Activated CD4-positive, alpha-beta T cell treated with anti-CD3 and anti-CD28 coated beads, Interleukin-10, Interleukin-2, amounts not matched to agents 100 ng/mL and 50 ng/mL, durations not matched to agents 16 hours and 8 hours (primary cell): ENCODE measurements at regions not wholly inside any gene's neighbourhood (a gene's known extent, or its start where the extent isn't known, plus 50 kb on each side); places are given as distances from the start of the nearest gene placed in this dataset.
"Not testable (repeated sequence)": the region's sequence is repeated elsewhere in the genome, so short reads cannot be mapped to it uniquely, and the experiment has no call there.

Experiments
- DNase-seq: peaks from one replicate; pipeline ENCODE4 v3.0.0-alpha.2; 2020

DNA sequence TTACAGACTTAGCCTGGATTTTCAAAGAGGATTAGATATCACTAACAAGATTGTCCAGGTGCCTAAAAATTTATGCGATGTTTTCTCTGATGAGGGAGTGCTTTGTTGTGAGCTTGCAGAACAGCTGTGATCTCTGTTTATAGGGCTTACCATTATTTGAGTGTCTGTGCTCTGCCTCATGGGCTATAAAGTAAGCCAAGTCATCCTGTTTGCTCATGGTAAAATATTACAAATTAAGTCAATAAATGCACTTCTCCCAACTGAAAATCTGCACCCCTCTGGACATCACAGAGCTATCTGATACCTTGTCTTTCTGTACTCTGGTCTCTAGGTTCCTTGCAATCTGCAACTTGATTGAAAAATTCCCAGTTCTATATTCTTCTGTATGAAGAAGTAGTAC, 293.4 kb upstream of the ACTBL2 start:
- DNase-seq, result no peak

- no peak for DNase-seq
These were observed 291.8 kb upstream of the ACTBL2 start for GRCh38 chr5:57774439-57774838.

DNA sequence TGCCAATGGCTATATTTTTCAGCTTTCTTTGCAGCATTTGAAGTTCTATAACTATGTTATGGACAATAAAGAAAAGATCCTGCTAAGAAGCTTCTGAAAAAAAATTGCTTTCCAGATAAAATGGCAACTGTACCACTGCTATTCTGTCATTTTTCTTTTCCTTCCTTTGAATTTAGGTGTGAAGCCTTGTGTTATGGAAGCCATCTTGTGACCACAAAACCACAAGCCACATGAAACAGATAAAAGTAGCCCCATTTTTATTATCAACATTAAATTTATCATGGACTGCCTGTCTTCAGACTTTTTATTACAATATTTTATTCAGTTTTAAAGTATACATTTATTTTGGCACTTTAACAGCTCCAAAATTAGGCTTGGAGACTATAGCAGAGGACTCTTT, 289.9 kb upstream of the ACTBL2 start:
- no peak for DNase-seq

GRCh38 chr5:57770039-57770438, 287.4 kb upstream of the ACTBL2 start:
- DNase-seq, result no peak

DNA sequence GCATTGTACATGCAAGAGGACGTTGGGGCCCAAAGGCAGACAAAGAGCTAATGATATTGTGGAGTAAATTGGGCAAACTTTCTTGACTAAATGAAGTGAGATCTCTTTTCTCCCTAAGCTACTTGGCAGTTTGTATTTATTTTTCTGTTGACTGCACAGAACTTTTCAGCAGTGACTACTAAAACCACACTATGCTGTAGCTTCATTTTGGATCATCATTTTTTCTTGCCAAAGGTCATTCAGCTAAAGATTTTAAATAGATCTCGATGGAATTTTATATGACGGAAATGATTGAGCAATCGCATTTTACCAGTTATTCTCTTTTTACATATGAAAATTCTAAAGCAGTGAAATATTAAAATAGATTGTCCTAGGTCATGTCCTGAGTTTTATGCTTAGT, 286.1 kb upstream of the ACTBL2 start:
- DNase-seq, result no peak

DNA sequence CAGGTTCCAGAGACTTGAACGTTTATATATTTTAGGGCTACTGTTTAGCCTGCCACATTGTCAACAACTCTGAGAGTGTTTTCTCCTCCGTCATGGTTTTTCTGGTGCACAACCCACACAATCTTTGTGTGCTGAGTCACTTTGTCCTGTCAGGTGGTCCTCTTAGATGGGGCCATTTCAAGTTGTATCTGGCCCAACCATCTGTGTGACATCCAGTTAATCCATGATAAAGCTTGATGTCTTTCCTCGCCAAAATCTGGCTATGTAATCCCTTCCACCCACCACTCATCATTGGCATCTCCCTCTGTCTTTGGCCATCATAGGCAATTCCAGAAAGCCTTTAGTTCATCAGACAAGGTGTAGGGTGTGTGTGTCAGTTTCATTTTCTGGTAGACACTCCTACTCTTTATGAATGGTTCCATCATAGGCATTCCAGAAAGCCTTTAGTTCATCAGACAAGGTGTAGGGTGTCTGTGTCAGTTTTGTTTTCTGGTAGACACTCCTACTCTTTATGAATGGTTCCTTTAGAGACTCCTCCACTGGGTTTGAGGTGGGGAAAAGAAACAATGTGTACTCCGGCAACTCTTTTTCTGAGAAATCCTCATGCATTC, 282.0 kb upstream of the ACTBL2 start:
- DNase-seq, result no peak

- DNase-seq, result no peak
These were observed 278.9 kb upstream of the ACTBL2 start for GRCh38 chr5:57761513-57761912.

DNA sequence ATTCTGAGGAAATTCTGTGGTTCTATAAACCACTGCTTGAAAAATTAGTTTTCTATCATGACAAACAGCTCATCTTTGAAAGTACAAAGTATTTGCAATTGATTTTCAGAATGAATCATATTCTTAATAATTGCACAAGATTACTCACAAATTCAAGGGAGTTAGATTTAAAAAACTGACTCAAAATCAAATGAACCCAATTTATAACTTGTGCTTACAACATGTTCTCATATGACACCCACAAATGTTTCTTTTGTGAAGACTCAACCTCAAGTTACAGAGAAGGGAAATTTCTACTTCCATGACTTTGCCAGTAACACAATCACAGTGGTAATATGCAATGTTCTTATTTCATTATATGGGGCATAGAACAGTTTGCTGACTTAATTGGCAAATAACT, 272.0 kb upstream of the ACTBL2 start:
- DNase-seq, result no peak

GRCh38 chr5:57753446-57753845, 270.8 kb upstream of the ACTBL2 start:
- DNase-seq, result no peak

GRCh38 chr5:57751710-57752109, 269.1 kb upstream of the ACTBL2 start:
- DNase-seq, result no peak

- no peak for DNase-seq
These were observed 268.3 kb upstream of the ACTBL2 start for GRCh38 chr5:57750891-57751290.

- DNase-seq, result no peak
These were observed 267.7 kb upstream of the ACTBL2 start for GRCh38 chr5:57750282-57750681.

- DNase-seq, result no peak
These were observed 266.8 kb upstream of the ACTBL2 start for GRCh38 chr5:57749396-57749795.

- no peak for DNase-seq
These were observed 263.4 kb upstream of the ACTBL2 start for GRCh38 chr5:57745700-57746651.

DNA sequence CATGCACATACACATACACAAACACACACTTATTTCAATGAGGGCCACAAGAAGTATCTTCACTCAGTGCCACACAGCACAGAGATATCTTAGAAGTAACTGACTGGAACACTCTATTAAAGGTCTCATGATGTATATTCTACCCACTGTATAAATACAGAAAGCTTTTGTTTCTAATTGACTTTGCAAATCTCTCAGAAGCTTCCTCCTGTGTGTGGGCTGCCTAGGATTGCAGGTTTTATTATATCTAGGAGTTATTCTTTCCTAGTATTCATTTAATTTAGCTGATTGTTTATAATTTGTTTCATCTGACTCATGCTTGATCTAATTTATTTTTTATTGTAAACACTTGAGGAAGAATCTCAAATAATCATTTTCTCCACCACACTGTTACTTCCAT, 262.4 kb upstream of the ACTBL2 start:
- no peak for DNase-seq

DNA sequence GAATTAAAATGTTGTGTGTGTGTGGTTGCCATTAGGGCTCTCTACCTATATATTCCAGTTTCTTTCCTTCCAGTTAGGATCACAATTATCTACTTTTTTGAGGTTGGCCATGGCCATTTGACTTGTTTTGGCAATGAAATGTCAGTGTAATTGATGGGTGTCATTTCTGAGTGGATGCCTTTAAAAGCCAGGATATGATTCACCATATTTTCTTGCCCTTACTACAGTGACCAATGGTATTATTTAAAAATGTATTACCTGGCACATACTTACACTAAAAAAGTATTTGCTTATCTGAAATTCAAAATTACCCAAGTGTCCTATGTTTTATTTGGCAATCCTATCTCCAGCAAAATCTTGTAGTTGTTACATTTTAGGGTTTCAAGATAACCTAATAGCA, 258.7 kb upstream of the ACTBL2 start:
- DNase-seq, result no peak

- no peak for DNase-seq
These were observed 256.2 kb upstream of the ACTBL2 start for GRCh38 chr5:57738787-57739186.

GRCh38 chr5:57738301-57738700, 255.7 kb upstream of the ACTBL2 start:
- DNase-seq, result no peak

- no peak for DNase-seq
These were observed 254.1 kb upstream of the ACTBL2 start for GRCh38 chr5:57736716-57737115.

DNA sequence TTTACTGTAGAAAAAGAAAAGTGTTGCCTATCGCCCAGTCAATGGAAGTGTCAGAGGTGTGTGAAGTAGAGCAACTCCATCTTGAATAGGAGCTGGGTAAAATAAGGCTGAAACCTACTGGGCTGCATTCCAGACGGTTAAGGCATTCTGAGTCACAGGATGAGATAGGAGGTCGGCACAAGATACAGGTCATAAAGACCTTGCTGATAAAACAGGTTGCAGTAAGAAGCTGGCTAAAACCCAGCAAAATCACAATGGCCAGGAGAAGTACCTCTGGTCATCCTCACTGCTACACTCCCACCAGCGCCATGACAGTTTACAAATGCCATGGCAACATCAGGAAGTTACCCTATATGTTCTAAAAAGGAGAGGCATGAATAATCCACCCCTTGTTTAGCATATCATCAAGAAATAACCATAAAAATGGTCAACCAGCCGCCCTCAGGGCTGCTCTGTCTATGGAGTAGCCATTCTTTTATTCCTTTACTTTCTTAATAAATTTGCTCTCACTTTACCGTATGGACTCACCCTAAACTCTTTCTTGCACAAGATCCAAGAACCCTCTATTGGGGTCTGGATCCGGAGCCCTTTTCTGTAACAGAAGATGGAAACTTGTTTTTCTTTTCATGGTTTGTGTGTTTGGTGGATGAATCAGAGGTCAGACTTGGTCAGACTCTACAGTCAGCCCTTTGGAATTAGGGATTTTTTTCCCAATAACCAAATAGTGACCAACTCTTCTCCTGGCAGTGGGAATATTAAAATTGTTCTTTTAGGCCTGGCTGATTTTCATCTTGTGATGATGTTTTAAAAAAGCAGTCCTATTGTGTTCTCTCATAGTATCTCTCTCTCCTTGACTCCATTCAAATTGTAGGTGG, 252.9 kb upstream of the ACTBL2 start:
- not testable (repeated sequence) for DNase-seq

GRCh38 chr5:57734296-57734695, 251.7 kb upstream of the ACTBL2 start:
- DNase-seq, result no peak

- DNase-seq, result no peak
These were observed 245.0 kb upstream of the ACTBL2 start for GRCh38 chr5:57727591-57727990.
